GM23338 (cell line): ENCODE measurements at regions not wholly inside any gene's neighbourhood (a gene's known extent, or its start where the extent isn't known, plus 50 kb on each side); places are given as distances from the start of the nearest gene placed in this dataset.

Experiments used
- ATAC-seq: fragments of 200-7000 bp; cut with Tn5 transposase; 3 replicates; pipeline ENCODE4 v1.9.1; 2020
- DNase-seq: peaks from one replicate; pipeline ENCODE4 v3.0.0-alpha.2; 2015; ENCODE audit warnings: low spot score
- H2AFZ ChIP-seq: fragments of 200-600 bp; sonication (generic); 2 replicates; pipeline ENCODE4 v1.8.0; 2016; ENCODE audit warnings: antibody characterized with exemption, mild to moderate bottlenecking, moderate library complexity
- H3F3A ChIP-seq: fragments of 200-600 bp; sonication (generic); replicated peaks from 2 replicates; pipeline ENCODE4 v1.8.0; 2017; ENCODE audit warnings: antibody characterized with exemption, mixed run types, low read depth
- H3K27ac ChIP-seq: fragments of 200-600 bp; sonication (generic); 2 replicates; pipeline ENCODE4 v1.6.1; 2016; ENCODE audit warnings: low read depth
- H3K27me3 ChIP-seq: fragments of 200-600 bp; sonication (generic); 2 replicates; pipeline ENCODE4 v1.8.0; 2016; ENCODE audit warnings: mild to moderate bottlenecking, mixed run types, moderate library complexity; ENCODE audit not compliant: insufficient read depth
- H3K36me3 ChIP-seq: fragments of 200-600 bp; sonication (generic); 2 replicates; pipeline ENCODE4 v1.8.0; 2016; ENCODE audit warnings: mild to moderate bottlenecking; ENCODE audit not compliant: insufficient read depth
- H3K4me1 ChIP-seq: fragments of 200-600 bp; sonication (generic); 2 replicates; pipeline ENCODE4 v1.8.0; 2016; ENCODE audit warnings: mild to moderate bottlenecking, moderate library complexity; ENCODE audit not compliant: insufficient read depth
- H3K4me2 ChIP-seq: fragments of 200-600 bp; sonication (generic); 2 replicates; pipeline ENCODE4 v1.7.1; 2017; ENCODE audit warnings: mixed run types
- H3K4me3 ChIP-seq: fragments of 200-600 bp; sonication (generic); 2 replicates; pipeline ENCODE4 v1.6.1; 2016; ENCODE audit warnings: mixed run types
- H3K79me2 ChIP-seq: fragments of 200-600 bp; sonication (generic); replicated peaks from 2 replicates; pipeline ENCODE4 v1.8.0; 2017; ENCODE audit warnings: mild to moderate bottlenecking; ENCODE audit not compliant: insufficient read depth
- H3K9me2 ChIP-seq: fragments of 200-600 bp; sonication (generic); 2 replicates; pipeline ENCODE4 v1.8.0; 2017; ENCODE audit not compliant: insufficient read depth
- H4K20me1 ChIP-seq: fragments of 200-600 bp; sonication (generic); replicated peaks from 2 replicates; pipeline ENCODE4 v1.8.0; 2017; ENCODE audit warnings: mild to moderate bottlenecking; ENCODE audit not compliant: insufficient read depth
- H3K27ac Mint-ChIP-seq: 2 replicates; pipeline ENCODE4 v1.8.0; 2020; ENCODE audit warnings: inconsistent platforms, mild to moderate bottlenecking, moderate library complexity, mixed read lengths
- H3K27me3 Mint-ChIP-seq: 3 replicates; pipeline ENCODE4 v1.8.0; 2022; ENCODE audit warnings: low read depth, mild to moderate bottlenecking, moderate library complexity, mixed read lengths, inconsistent platforms; ENCODE audit not compliant: insufficient read depth, poor library complexity
- H3K36me3 Mint-ChIP-seq: 3 replicates; pipeline ENCODE4 v1.8.0; 2021; ENCODE audit warnings: low read depth, mild to moderate bottlenecking, inconsistent platforms, moderate library complexity, mixed read lengths
- H3K4me1 Mint-ChIP-seq: 3 replicates; pipeline ENCODE4 v1.8.0; 2020; ENCODE audit warnings: mild to moderate bottlenecking, inconsistent platforms, mixed read lengths
- H3K4me3 Mint-ChIP-seq: 3 replicates; pipeline ENCODE4 v1.8.0; 2021; ENCODE audit warnings: moderate library complexity, mild to moderate bottlenecking, inconsistent platforms, mixed read lengths
- H3K9me3 Mint-ChIP-seq: 3 replicates; pipeline ENCODE4 v1.8.0; 2020; ENCODE audit warnings: moderate library complexity, mild to moderate bottlenecking, inconsistent platforms, mixed read lengths
- CREB1 ChIP-seq: fragments of 250-450 bp; sonication (Bioruptor Pico); IDR thresholded peaks from 2 replicates; pipeline ENCODE4 v1.5.0; 2020; ENCODE audit warnings: low read depth, mild to moderate bottlenecking, moderate library complexity
- EZH2 ChIP-seq: fragments of 200-600 bp; sonication (generic); IDR thresholded peaks from one replicate; pipeline ENCODE4 v1.8.0; 2017; ENCODE audit warnings: antibody characterized with exemption, mild to moderate bottlenecking, low read depth; ENCODE audit not compliant: unreplicated experiment
- EZH2phosphoT487 ChIP-seq: fragments of 200-600 bp; sonication (generic); IDR thresholded peaks from one replicate; pipeline ENCODE4 v1.8.1; 2018; ENCODE audit warnings: antibody characterized with exemption; ENCODE audit not compliant: unreplicated experiment
- JUNB ChIP-seq: IDR thresholded peaks from one replicate; pipeline ENCODE4 v1.6.1; 2016; ENCODE audit warnings: antibody characterized with exemption; ENCODE audit not compliant: unreplicated experiment
- NANOG ChIP-seq: IDR thresholded peaks from 2 replicates; pipeline ENCODE4 v1.6.1; 2016; ENCODE audit warnings: antibody characterized with exemption, borderline replicate concordance
- POLR2AphosphoS5 ChIP-seq: IDR thresholded peaks from 2 replicates; pipeline ENCODE4 v1.6.1; 2016; ENCODE audit warnings: antibody characterized with exemption, low read depth
- STAT1 ChIP-seq: IDR thresholded peaks from one replicate; pipeline ENCODE4 v1.6.1; 2016; ENCODE audit warnings: antibody characterized with exemption; ENCODE audit not compliant: unreplicated experiment
- ZNF114 ChIP-seq: fragments of 250-450 bp; sonication (Bioruptor Pico); IDR thresholded peaks from 2 replicates; pipeline ENCODE4 v1.5.0; 2020; ENCODE audit warnings: mild to moderate bottlenecking, moderate library complexity
- TF ChIP-seq, protein P1 (sequence below): IDR thresholded peaks from one replicate; pipeline ENCODE4 v1.6.1; 2018; ENCODE audit warnings: antibody characterized with exemption; ENCODE audit not compliant: unreplicated experiment
- TF ChIP-seq, protein P2 (sequence below): IDR thresholded peaks from 2 replicates; pipeline ENCODE4 v1.6.1; 2016; ENCODE audit warnings: antibody characterized with exemption
- TF ChIP-seq, protein P3 (sequence below), 2 experiments: fragments of 200-600 bp in 1 of 2; sonication (generic) in 1 of 2; conservative IDR thresholded peaks; 2 replicates each; pipeline versions ENCODE4 v1.5.1 to v1.6.1; 2016 to 2017; ENCODE audit warnings: antibody characterized with exemption in 2 of 2, low read depth in 2 of 2, mild to moderate bottlenecking in 2 of 2, moderate library complexity in 1 of 2

DNA sequence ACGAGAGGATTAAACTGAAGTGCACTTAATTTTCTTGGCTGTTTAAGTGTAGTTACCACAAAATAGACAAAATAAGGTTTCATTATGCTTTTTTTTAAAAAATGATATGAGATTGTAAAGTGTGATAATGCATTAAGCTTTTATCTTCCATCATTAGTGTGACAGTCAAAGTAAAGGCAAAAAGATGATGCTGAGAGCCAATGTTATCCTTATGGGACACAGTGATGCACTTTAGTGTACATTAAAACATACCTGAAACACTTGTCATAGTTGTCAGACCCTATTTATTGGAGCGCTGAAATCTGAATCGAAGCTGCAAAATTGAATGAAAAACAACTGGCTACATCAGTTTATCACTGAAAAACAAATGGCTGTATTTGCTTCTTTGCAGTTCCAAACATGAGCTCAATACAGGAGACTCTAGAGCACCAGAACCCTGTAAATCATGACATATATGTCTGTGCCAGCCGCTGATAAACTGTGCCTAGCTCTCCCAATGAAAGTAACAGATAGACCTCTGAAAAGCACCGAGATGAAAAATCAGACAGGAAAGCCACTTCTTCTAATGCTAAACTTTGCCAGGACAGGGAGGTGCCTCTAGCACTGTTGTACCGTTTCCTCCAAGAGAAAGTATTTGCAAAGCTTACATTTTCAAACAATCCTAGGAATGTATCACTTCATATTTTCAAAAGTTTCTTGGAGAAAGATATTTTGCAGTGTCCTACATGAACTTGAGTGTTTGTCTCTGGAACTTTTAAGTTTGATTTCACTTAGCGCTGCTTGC lies 120.7 kb upstream of the TMPRSS15 start:
- H3K4me1 Mint-ChIP-seq = no peaks in the 10 kb centered on the region
- TF ChIP-seq, protein P1, sequence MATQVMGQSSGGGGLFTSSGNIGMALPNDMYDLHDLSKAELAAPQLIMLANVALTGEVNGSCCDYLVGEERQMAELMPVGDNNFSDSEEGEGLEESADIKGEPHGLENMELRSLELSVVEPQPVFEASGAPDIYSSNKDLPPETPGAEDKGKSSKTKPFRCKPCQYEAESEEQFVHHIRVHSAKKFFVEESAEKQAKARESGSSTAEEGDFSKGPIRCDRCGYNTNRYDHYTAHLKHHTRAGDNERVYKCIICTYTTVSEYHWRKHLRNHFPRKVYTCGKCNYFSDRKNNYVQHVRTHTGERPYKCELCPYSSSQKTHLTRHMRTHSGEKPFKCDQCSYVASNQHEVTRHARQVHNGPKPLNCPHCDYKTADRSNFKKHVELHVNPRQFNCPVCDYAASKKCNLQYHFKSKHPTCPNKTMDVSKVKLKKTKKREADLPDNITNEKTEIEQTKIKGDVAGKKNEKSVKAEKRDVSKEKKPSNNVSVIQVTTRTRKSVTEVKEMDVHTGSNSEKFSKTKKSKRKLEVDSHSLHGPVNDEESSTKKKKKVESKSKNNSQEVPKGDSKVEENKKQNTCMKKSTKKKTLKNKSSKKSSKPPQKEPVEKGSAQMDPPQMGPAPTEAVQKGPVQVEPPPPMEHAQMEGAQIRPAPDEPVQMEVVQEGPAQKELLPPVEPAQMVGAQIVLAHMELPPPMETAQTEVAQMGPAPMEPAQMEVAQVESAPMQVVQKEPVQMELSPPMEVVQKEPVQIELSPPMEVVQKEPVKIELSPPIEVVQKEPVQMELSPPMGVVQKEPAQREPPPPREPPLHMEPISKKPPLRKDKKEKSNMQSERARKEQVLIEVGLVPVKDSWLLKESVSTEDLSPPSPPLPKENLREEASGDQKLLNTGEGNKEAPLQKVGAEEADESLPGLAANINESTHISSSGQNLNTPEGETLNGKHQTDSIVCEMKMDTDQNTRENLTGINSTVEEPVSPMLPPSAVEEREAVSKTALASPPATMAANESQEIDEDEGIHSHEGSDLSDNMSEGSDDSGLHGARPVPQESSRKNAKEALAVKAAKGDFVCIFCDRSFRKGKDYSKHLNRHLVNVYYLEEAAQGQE = no peak
- TF ChIP-seq POLR2AphosphoS5 = no peak
- TF ChIP-seq EZH2phosphoT487 = no peak
- TF ChIP-seq STAT1 = no peak
- TF ChIP-seq CREB1 (CRISPR knock-in tag) = no peak
- TF ChIP-seq, protein P2, sequence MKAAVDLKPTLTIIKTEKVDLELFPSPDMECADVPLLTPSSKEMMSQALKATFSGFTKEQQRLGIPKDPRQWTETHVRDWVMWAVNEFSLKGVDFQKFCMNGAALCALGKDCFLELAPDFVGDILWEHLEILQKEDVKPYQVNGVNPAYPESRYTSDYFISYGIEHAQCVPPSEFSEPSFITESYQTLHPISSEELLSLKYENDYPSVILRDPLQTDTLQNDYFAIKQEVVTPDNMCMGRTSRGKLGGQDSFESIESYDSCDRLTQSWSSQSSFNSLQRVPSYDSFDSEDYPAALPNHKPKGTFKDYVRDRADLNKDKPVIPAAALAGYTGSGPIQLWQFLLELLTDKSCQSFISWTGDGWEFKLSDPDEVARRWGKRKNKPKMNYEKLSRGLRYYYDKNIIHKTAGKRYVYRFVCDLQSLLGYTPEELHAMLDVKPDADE = no peak
- TF ChIP-seq ZNF114 (CRISPR knock-in tag) = no peak
- TF ChIP-seq JUNB = no peak
- no peak for TF ChIP-seq EZH2

DNA sequence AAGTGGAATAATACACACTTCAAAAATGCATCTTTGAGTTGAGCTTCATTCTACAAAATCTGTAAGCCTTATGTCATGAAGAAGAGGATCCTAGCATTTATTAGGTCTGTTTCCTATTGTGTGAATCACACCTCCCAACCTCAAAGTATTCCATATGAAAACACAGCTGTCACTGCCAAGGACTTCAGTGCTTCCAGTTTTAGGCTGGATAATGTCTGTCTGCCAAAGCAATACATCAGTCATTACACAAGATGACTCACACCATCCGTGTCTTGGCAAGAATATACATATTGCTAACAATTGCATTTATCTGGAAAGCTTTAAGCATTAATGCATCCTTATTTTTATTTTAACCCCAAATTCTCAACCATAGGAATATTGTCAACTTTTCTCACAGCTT lies 125.7 kb upstream of the TMPRSS15 start:
- Mint-ChIP-seq H3K4me3 (no peak overlapping the region), H3K36me3 (no peaks in the 10 kb centered on the region), H3K4me1 (peaks cover 9% of the 10 kb centered on the region), H3K9me3 (no peaks in the 10 kb centered on the region), H3K27me3 (no peaks in the 10 kb centered on the region), H3K27ac (no peak overlapping the region; the same call in 1 of the 2 replicates)
- no peaks in the 10 kb centered on the region for H3F3A ChIP-seq
- no peaks in the 10 kb centered on the region for H3K36me3 ChIP-seq
- no peaks in the 10 kb centered on the region for H4K20me1 ChIP-seq
- H3K9me2 ChIP-seq = no peaks in the 10 kb centered on the region
- no peak overlapping the region for H3K4me3 ChIP-seq
- peaks cover 13% of the 10 kb centered on the region; the same call in 1 of the 2 replicates for H3K4me1 ChIP-seq
- H3K4me2 ChIP-seq = no peak overlapping the region
- ATAC-seq (no peak), DNase-seq (no peak)
- H3K79me2 ChIP-seq = no peaks in the 10 kb centered on the region
- H3K27me3 ChIP-seq = no peaks in the 10 kb centered on the region
- H2AFZ ChIP-seq = no peak overlapping the region
- no peak overlapping the region for H3K27ac ChIP-seq
- TF ChIP-seq EZH2 = no peak
- TF ChIP-seq EZH2phosphoT487 = no peak
- TF ChIP-seq NANOG = no peak
- no peak for TF ChIP-seq ZNF114 (CRISPR knock-in tag)
- TF ChIP-seq POLR2AphosphoS5 = no peak
- TF ChIP-seq, protein P1 = no peak
- TF ChIP-seq, protein P3, sequence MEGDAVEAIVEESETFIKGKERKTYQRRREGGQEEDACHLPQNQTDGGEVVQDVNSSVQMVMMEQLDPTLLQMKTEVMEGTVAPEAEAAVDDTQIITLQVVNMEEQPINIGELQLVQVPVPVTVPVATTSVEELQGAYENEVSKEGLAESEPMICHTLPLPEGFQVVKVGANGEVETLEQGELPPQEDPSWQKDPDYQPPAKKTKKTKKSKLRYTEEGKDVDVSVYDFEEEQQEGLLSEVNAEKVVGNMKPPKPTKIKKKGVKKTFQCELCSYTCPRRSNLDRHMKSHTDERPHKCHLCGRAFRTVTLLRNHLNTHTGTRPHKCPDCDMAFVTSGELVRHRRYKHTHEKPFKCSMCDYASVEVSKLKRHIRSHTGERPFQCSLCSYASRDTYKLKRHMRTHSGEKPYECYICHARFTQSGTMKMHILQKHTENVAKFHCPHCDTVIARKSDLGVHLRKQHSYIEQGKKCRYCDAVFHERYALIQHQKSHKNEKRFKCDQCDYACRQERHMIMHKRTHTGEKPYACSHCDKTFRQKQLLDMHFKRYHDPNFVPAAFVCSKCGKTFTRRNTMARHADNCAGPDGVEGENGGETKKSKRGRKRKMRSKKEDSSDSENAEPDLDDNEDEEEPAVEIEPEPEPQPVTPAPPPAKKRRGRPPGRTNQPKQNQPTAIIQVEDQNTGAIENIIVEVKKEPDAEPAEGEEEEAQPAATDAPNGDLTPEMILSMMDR (conservative IDR thresholded peaks at IDR 0.05; ENCODE audit: low read depth in 2 of 2) = no peak
- TF ChIP-seq, protein P2 = no peak

More for the DNA sequence above, 120.7 kb upstream of the TMPRSS15 start:
- Histone ChIP-seq H3K9me2 (no peaks in the 10 kb centered on the region), H3K4me1 (no peaks in the 10 kb centered on the region), H3K27me3 (no peaks in the 10 kb centered on the region), H3K4me3 (no peak overlapping the region), H3K79me2 (no peaks in the 10 kb centered on the region), H4K20me1 (no peaks in the 10 kb centered on the region), H2AFZ (peak overlapping the region; percentile 61; the same call in 1 of the 2 replicates), H3K27ac (no peak overlapping the region), H3K36me3 (no peaks in the 10 kb centered on the region), H3K4me2 (no peak overlapping the region), H3F3A (no peaks in the 10 kb centered on the region)
- H3K4me3 Mint-ChIP-seq = no peak overlapping the region
- no peaks in the 10 kb centered on the region for H3K9me3 Mint-ChIP-seq
- ATAC-seq (no peak), DNase-seq (no peak)
- no peaks in the 10 kb centered on the region for H3K36me3 Mint-ChIP-seq
- no peaks in the 10 kb centered on the region for H3K27me3 Mint-ChIP-seq
- no peak overlapping the region; the same call in 1 of the 2 replicates for H3K27ac Mint-ChIP-seq
